Lower lobe of right lung (tissue), 2 donors: ENCODE measurements at regions not wholly inside any gene's neighbourhood (a gene's known extent, or its start where the extent isn't known, plus 50 kb on each side); places are given as distances from the start of the nearest gene placed in this dataset.
"Not testable (repeated sequence)": the region's sequence is repeated elsewhere in the genome, so short reads cannot be mapped to it uniquely, and the experiment has no call there.

Experiments
- ATAC-seq, 2 donors: fragments of 200-7000 bp; cut with Tn5 transposase; one replicate each; pipeline ENCODE4 v1.9.1; 2020 to 2022; ENCODE audit warnings: mild to moderate bottlenecking in 2 of 2, moderate library complexity in 2 of 2
- DNase-seq: peaks from one replicate; pipeline ENCODE4 v3.0.0-alpha.2; 2020
- H3K27ac ChIP-seq: fragments of 200-600 bp; one replicate; pipeline ENCODE4 v1.8.0; 2022
- H3K27me3 ChIP-seq: fragments of 200-600 bp; one replicate; pipeline ENCODE4 v1.8.0; 2022; ENCODE audit warnings: low read depth
- H3K36me3 ChIP-seq: fragments of 200-600 bp; one replicate; pipeline ENCODE4 v1.8.0; 2022; ENCODE audit warnings: mild to moderate bottlenecking
- H3K4me1 ChIP-seq: fragments of 200-600 bp; one replicate; pipeline ENCODE4 v1.8.0; 2022
- H3K4me3 ChIP-seq: fragments of 200-600 bp; one replicate; pipeline ENCODE4 v1.8.0; 2022; ENCODE audit warnings: mild to moderate bottlenecking
- H3K9me3 ChIP-seq: fragments of 200-600 bp; one replicate; pipeline ENCODE4 v1.8.0; 2022
- intact Hi-C: fragments of 100-400 bp; cut with DNase I; formaldehyde crosslinking; loops from one replicate; pipeline ENCODE4 v1.11.0; 2022
- TF ChIP-seq, protein P1 (sequence below): fragments of 200-600 bp; IDR thresholded peaks from one replicate; pipeline ENCODE4 v1.8.0; 2022; ENCODE audit warnings: antibody characterized with exemption, mild to moderate bottlenecking
- donor health status: DM: no; HTN: yes; CAD: no; lungs with severe emphysema.

- ATAC-seq, result no peak
- no peaks in the 10 kb centered on the region for H3K9me3 ChIP-seq
- TF ChIP-seq, protein P1, sequence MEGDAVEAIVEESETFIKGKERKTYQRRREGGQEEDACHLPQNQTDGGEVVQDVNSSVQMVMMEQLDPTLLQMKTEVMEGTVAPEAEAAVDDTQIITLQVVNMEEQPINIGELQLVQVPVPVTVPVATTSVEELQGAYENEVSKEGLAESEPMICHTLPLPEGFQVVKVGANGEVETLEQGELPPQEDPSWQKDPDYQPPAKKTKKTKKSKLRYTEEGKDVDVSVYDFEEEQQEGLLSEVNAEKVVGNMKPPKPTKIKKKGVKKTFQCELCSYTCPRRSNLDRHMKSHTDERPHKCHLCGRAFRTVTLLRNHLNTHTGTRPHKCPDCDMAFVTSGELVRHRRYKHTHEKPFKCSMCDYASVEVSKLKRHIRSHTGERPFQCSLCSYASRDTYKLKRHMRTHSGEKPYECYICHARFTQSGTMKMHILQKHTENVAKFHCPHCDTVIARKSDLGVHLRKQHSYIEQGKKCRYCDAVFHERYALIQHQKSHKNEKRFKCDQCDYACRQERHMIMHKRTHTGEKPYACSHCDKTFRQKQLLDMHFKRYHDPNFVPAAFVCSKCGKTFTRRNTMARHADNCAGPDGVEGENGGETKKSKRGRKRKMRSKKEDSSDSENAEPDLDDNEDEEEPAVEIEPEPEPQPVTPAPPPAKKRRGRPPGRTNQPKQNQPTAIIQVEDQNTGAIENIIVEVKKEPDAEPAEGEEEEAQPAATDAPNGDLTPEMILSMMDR, result no peak
These were observed 286.6 kb downstream of the COL11A1 start for GRCh38 chr1:102821707-102822106.

GRCh38 chr1:102800406-102800805, 307.9 kb downstream of the COL11A1 start:
- Histone ChIP-seq H3K9me3 (no peaks in the 10 kb centered on the region), H3K4me1 (no peaks in the 10 kb centered on the region), H3K27me3 (no peaks in the 10 kb centered on the region), H3K4me3 (no peak overlapping the region), H3K27ac (no peak overlapping the region), H3K36me3 (no peaks in the 10 kb centered on the region)
- no peak for ATAC-seq
- no peak for DNase-seq
- intact Hi-C loops, result no loop called here
- TF ChIP-seq, protein P1, result no peak

More at GRCh38 chr1:102821707-102822106, 286.6 kb downstream of the COL11A1 start:
- Histone ChIP-seq H3K4me3 (no peak overlapping the region), H3K27me3 (no peaks in the 10 kb centered on the region), H3K27ac (no peak overlapping the region), H3K4me1 (no peaks in the 10 kb centered on the region), H3K36me3 (no peaks in the 10 kb centered on the region)
- DNase-seq, result no peak
- intact Hi-C loops, result no loop called here

GRCh38 chr1:102799496-102799895, 308.8 kb downstream of the COL11A1 start:
- DNase-seq, result no peak
- ATAC-seq, result no peak
- Histone ChIP-seq H3K4me1 (no peaks in the 10 kb centered on the region), H3K27ac (no peak overlapping the region), H3K9me3 (no peaks in the 10 kb centered on the region), H3K27me3 (no peaks in the 10 kb centered on the region), H3K4me3 (no peak overlapping the region), H3K36me3 (no peaks in the 10 kb centered on the region)
- TF ChIP-seq, protein P1, result no peak
- intact Hi-C loops, result no loop called here

GRCh38 chr1:102798718-102799117, 309.6 kb downstream of the COL11A1 start:
- no peak for DNase-seq
- no peaks in the 10 kb centered on the region for H3K27me3 ChIP-seq
- H3K4me3 ChIP-seq, result no peak overlapping the region
- no peaks in the 10 kb centered on the region for H3K9me3 ChIP-seq
- H3K36me3 ChIP-seq, result no peaks in the 10 kb centered on the region
- ATAC-seq, result no peak
- TF ChIP-seq, protein P1, result no peak
- H3K4me1 ChIP-seq, result no peaks in the 10 kb centered on the region
- intact Hi-C loops, result no loop called here
- no peak overlapping the region for H3K27ac ChIP-seq

- no peak for ATAC-seq
- H3K36me3 ChIP-seq, result no peaks in the 10 kb centered on the region
- intact Hi-C loops, result no loop called here
- H3K4me3 ChIP-seq, result no peak overlapping the region
- TF ChIP-seq, protein P1, result no peak
- H3K9me3 ChIP-seq, result no peaks in the 10 kb centered on the region
- DNase-seq, result no peak
- H3K27ac ChIP-seq, result no peak overlapping the region
- no peaks in the 10 kb centered on the region for H3K4me1 ChIP-seq
- H3K27me3 ChIP-seq, result no peaks in the 10 kb centered on the region
These were observed 311.9 kb downstream of the COL11A1 start for GRCh38 chr1:102796429-102796828.

DNA sequence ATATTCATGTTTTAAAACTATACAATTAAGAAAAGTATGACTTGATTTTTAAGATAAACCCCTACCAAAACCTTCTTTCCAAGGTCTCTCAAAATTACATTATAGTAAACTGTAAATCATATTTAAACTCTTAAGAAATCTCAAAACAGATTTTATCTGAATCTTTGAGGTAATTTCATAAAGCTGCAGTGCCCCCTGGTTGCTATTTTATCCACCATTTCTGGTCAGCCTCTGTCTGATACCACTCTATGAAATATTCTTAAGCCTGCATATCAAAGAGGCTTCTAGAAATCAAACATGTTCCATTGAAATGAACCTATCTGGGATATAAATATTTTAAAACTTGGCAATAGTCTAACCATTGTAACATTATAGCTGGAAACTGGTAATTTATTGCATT, 317.3 kb downstream of the COL11A1 start:
- intact Hi-C loops, result no loop called here
- DNase-seq (no peak), ATAC-seq (no peak)

GRCh38 chr1:102789951-102790350, 318.4 kb downstream of the COL11A1 start:
- ATAC-seq, H3K27me3 ChIP-seq, DNase-seq, H3K4me1 ChIP-seq, H3K27ac ChIP-seq, intact Hi-C loops, H3K36me3 ChIP-seq, H3K9me3 ChIP-seq, H3K4me3 ChIP-seq: not testable (repeated sequence)

More for the DNA sequence above, 317.3 kb downstream of the COL11A1 start:
- no peaks in the 10 kb centered on the region for H3K36me3 ChIP-seq
- H3K9me3 ChIP-seq, result no peaks in the 10 kb centered on the region
- H3K4me3 ChIP-seq, result no peak overlapping the region
- H3K27me3 ChIP-seq, result no peaks in the 10 kb centered on the region
- TF ChIP-seq, protein P1, result no peak
- H3K4me1 ChIP-seq, result no peaks in the 10 kb centered on the region
- H3K27ac ChIP-seq, result no peak overlapping the region
